HFF-Myc (cell line): ENCODE measurements at regions not wholly inside any gene's neighbourhood (a gene's known extent, or its start where the extent isn't known, plus 50 kb on each side); places are given as distances from the start of the nearest gene placed in this dataset.

Experiments used
- DNase-seq: peaks from one replicate; pipeline ENCODE4 v3.0.0-alpha.2; 2011; ENCODE audit warnings: low read depth; ENCODE audit errors: extremely low read depth
- H3K4me3 ChIP-seq: replicated peaks from 2 replicates; pipeline ENCODE4 v1.5.1; 2011; ENCODE audit warnings: low read depth, mild to moderate bottlenecking, control low read depth, low read length
- CTCF ChIP-seq: IDR thresholded peaks from 2 replicates; pipeline ENCODE4 v1.5.1; 2012; ENCODE audit warnings: mild to moderate bottlenecking, low read depth, low read length, control low read depth; ENCODE audit errors: missing control alignments

- no peak for TF ChIP-seq CTCF
- DNase-seq, result peak; percentile 11
Measured at GRCh38 chr2:18788592-18788991, 199.2 kb upstream of the NT5C1B start.

GRCh38 chr2:18787726-18788125 lies 198.4 kb upstream of the NT5C1B start:
- H3K4me3 ChIP-seq, result no peak overlapping the region
- TF ChIP-seq CTCF, result no peak
- DNase-seq, result no peak

More at GRCh38 chr2:18788592-18788991, 199.2 kb upstream of the NT5C1B start:
- H3K4me3 ChIP-seq, result no peak overlapping the region

- DNase-seq, result no peak
- no peak overlapping the region for H3K4me3 ChIP-seq
- TF ChIP-seq CTCF, result no peak
Measured at GRCh38 chr2:18784245-18784644, 194.9 kb upstream of the NT5C1B start.

- no peak for DNase-seq
- H3K4me3 ChIP-seq, result no peak overlapping the region
Measured at GRCh38 chr2:18781541-18782280, 192.3 kb upstream of the NT5C1B start.

GRCh38 chr2:18777250-18777812 lies 188.0 kb upstream of the NT5C1B start:
- no peak for DNase-seq
- TF ChIP-seq CTCF, result no peak
- H3K4me3 ChIP-seq, result no peak overlapping the region

More at GRCh38 chr2:18781541-18782280, 192.3 kb upstream of the NT5C1B start:
- no peak for TF ChIP-seq CTCF

- no peak overlapping the region for H3K4me3 ChIP-seq
- TF ChIP-seq CTCF, result no peak
- DNase-seq, result no peak
Measured at GRCh38 chr2:18771212-18771611, 181.8 kb upstream of the NT5C1B start.
